Endodermal cell (in vitro differentiated cells): ENCODE measurements at regions not wholly inside any gene's neighbourhood (a gene's known extent, or its start where the extent isn't known, plus 50 kb on each side); places are given as distances from the start of the nearest gene placed in this dataset.

Experiments used
- DNase-seq: peaks from one replicate; pipeline ENCODE4 v3.0.0-alpha.2; 2017
- H3K27ac ChIP-seq: 2 replicates; pipeline ENCODE4 v1.5.1; 2013; ENCODE audit warnings: mild to moderate bottlenecking, low read depth, low read length, moderate library complexity
- H3K27me3 ChIP-seq: 2 replicates; pipeline ENCODE4 v1.6.1; 2013; ENCODE audit warnings: mild to moderate bottlenecking, low read length, moderate library complexity; ENCODE audit not compliant: insufficient read depth, control insufficient read depth, poor library complexity, severe bottlenecking
- H3K36me3 ChIP-seq: 2 replicates; pipeline ENCODE4 v1.7.0; 2013; ENCODE audit warnings: mild to moderate bottlenecking, low read length, moderate library complexity; ENCODE audit not compliant: control insufficient read depth, insufficient read depth
- H3K4me1 ChIP-seq: one replicate; pipeline ENCODE4 v1.7.0; 2013; ENCODE audit warnings: low read length; ENCODE audit not compliant: control insufficient read depth, insufficient read depth
- H3K4me3 ChIP-seq: 2 replicates; pipeline ENCODE4 v1.5.1; 2013; ENCODE audit warnings: mild to moderate bottlenecking, low read length, moderate library complexity
- H3K9ac ChIP-seq: 2 replicates; pipeline ENCODE4 v1.6.1; 2013; ENCODE audit warnings: mild to moderate bottlenecking, low read length, moderate library complexity; ENCODE audit not compliant: poor library complexity, severe bottlenecking; ENCODE audit errors: extremely low read depth
- H3K9me3 ChIP-seq: 2 replicates; pipeline ENCODE4 v1.6.1; 2013; ENCODE audit warnings: mild to moderate bottlenecking, low read length, moderate library complexity; ENCODE audit not compliant: control insufficient read depth
- H3K27ac Mint-ChIP-seq: 2 replicates; pipeline ENCODE4 v1.8.0; 2020; ENCODE audit warnings: mixed read lengths
- H3K27me3 Mint-ChIP-seq: 2 replicates; pipeline ENCODE4 v1.8.0; 2021; ENCODE audit warnings: mild to moderate bottlenecking, mixed read lengths; ENCODE audit not compliant: insufficient read depth
- H3K36me3 Mint-ChIP-seq: 2 replicates; pipeline ENCODE4 v1.8.0; 2020; ENCODE audit warnings: low read depth, mixed read lengths
- H3K4me1 Mint-ChIP-seq: 2 replicates; pipeline ENCODE4 v1.8.0; 2020; ENCODE audit warnings: mixed read lengths
- H3K4me3 Mint-ChIP-seq: 2 replicates; pipeline ENCODE4 v1.8.0; 2020; ENCODE audit warnings: mild to moderate bottlenecking, moderate library complexity, mixed read lengths
- H3K9me3 Mint-ChIP-seq: 2 replicates; pipeline ENCODE4 v1.8.0; 2020; ENCODE audit warnings: mild to moderate bottlenecking, mixed read lengths
- WGBS, 2 experiments: methylation state at CpG; one replicate each; pipeline versions ENCODE4 v1.1.5 to v1.1.7; 2013; ENCODE audit warnings: missing lambda C conversion rate in 2 of 2, mixed read lengths in 1 of 2; ENCODE audit not compliant: insufficient coverage in 1 of 2, insufficient read length in 1 of 2; 5-methylcytosine and 5-hydroxymethylcytosine counted together
- TF ChIP-seq, protein P1 (sequence below): fragments of 200-600 bp; sonication (generic); conservative IDR thresholded peaks from 2 replicates; pipeline ENCODE4 v1.5.0; 2021; ENCODE audit warnings: antibody characterized with exemption, mild to moderate bottlenecking

DNA sequence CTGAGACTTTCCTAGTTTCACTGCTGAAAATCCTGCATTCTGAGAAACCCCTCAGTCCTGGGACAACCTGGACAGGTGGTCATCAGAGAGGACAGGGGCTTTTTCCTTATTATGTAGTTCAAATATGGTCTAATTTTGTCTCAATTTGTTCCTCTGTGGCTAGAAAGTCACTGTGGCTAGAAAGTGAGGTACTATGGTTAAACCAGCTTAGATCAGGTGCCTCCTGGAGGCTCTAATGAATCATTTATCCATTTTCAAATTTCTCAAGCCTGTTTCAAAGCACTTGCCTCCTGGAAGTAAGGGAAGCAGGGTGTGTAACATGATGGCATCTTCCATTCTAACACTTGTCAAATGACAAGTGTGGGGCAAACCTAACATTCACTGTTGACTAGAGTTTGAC lies 326.8 kb downstream of the PIK3C3 start:
- H3K27me3 ChIP-seq, result no peaks in the 10 kb centered on the region
- no peak overlapping the region for H3K4me3 ChIP-seq
- H3K27ac Mint-ChIP-seq, result no peak overlapping the region
- peaks cover 6% of the 10 kb centered on the region for H3K4me1 Mint-ChIP-seq
- H3K36me3 ChIP-seq, result no peaks in the 10 kb centered on the region
- no peak overlapping the region for H3K4me3 Mint-ChIP-seq
- no peak overlapping the region for H3K9ac ChIP-seq
- DNase-seq, result no peak
- no peaks in the 10 kb centered on the region for H3K9me3 Mint-ChIP-seq
- H3K4me1 ChIP-seq, result peaks cover 3% of the 10 kb centered on the region
- H3K36me3 Mint-ChIP-seq, result no peaks in the 10 kb centered on the region
- no peaks in the 10 kb centered on the region for H3K27me3 Mint-ChIP-seq
- H3K9me3 ChIP-seq, result no peaks in the 10 kb centered on the region
- TF ChIP-seq, protein P1, sequence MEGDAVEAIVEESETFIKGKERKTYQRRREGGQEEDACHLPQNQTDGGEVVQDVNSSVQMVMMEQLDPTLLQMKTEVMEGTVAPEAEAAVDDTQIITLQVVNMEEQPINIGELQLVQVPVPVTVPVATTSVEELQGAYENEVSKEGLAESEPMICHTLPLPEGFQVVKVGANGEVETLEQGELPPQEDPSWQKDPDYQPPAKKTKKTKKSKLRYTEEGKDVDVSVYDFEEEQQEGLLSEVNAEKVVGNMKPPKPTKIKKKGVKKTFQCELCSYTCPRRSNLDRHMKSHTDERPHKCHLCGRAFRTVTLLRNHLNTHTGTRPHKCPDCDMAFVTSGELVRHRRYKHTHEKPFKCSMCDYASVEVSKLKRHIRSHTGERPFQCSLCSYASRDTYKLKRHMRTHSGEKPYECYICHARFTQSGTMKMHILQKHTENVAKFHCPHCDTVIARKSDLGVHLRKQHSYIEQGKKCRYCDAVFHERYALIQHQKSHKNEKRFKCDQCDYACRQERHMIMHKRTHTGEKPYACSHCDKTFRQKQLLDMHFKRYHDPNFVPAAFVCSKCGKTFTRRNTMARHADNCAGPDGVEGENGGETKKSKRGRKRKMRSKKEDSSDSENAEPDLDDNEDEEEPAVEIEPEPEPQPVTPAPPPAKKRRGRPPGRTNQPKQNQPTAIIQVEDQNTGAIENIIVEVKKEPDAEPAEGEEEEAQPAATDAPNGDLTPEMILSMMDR, result no peak
- H3K27ac ChIP-seq, result no peak overlapping the region

DNA sequence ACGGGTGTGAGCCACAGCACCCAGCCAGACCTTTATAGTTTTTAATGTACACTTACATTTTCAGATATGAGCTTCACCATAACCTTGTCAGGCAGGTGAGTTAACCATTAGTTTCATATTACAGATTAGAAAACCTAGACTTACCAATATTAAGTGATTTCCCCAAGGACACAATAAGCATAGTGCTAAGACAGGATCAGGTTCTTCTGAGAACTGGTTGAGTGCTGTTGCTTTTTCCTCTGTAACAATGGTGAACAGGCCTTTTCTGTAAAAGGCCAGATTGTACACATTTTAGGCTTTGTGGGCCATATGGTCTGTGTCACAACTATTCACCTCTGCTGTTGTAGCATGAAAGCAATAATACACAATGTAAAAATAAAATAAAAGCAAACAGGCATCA lies 332.0 kb downstream of the PIK3C3 start:
- Histone ChIP-seq H3K36me3 (no peaks in the 10 kb centered on the region), H3K9ac (no peak overlapping the region), H3K4me1 (peaks cover 4% of the 10 kb centered on the region), H3K27ac (no peak overlapping the region), H3K9me3 (no peaks in the 10 kb centered on the region), H3K4me3 (no peak overlapping the region), H3K27me3 (no peaks in the 10 kb centered on the region)
- no peaks in the 10 kb centered on the region for H3K9me3 Mint-ChIP-seq
- no peak overlapping the region for H3K4me3 Mint-ChIP-seq
- peaks cover 10% of the 10 kb centered on the region for H3K4me1 Mint-ChIP-seq
- H3K27me3 Mint-ChIP-seq, result no peaks in the 10 kb centered on the region
- H3K27ac Mint-ChIP-seq, result no peak overlapping the region
- H3K36me3 Mint-ChIP-seq, result no peaks in the 10 kb centered on the region
- WGBS, 2 experiments, result 96 to 100% methylated on average over 1 of the region's 1 CpG
- TF ChIP-seq, protein P1, result no peak
- no peak for DNase-seq

DNA sequence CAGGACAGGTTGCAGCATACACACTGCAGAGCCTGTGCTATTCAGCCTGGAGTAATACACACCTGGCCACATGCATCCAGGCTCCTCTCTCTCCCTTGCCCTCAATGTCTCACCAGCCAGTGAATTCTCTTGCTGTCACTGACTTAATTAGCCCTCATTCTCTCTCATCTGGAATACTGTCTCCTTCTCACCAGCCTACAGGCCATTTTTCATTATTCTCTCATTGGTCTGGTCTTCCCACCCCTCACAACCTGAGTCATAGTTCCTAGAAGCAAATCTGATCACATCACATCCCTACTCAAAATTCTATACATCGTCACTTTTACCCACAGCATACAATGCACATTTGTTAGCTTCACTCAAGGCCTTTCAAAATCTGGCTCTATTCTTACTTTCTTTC lies 333.1 kb downstream of the PIK3C3 start:
- Mint-ChIP-seq H3K4me1 (peaks cover 10% of the 10 kb centered on the region), H3K27ac (no peak overlapping the region), H3K4me3 (no peak overlapping the region), H3K27me3 (no peaks in the 10 kb centered on the region), H3K9me3 (no peaks in the 10 kb centered on the region), H3K36me3 (no peaks in the 10 kb centered on the region)
- 98 to 100% methylated on average over 1 of the region's 1 CpG for WGBS, 2 experiments
- Histone ChIP-seq H3K9me3 (no peaks in the 10 kb centered on the region), H3K9ac (no peak overlapping the region), H3K27me3 (no peaks in the 10 kb centered on the region), H3K36me3 (no peaks in the 10 kb centered on the region), H3K4me3 (no peak overlapping the region), H3K4me1 (peaks cover 4% of the 10 kb centered on the region), H3K27ac (no peak overlapping the region)
- TF ChIP-seq, protein P1, result no peak
- DNase-seq, result no peak
